Right ventricle myocardium superior (tissue), 1 donor: ENCODE measurements at regions not wholly inside any gene's neighbourhood (a gene's known extent, or its start where the extent isn't known, plus 50 kb on each side); places are given as distances from the start of the nearest gene placed in this dataset.
"Not testable (repeated sequence)": the region's sequence is repeated elsewhere in the genome, so short reads cannot be mapped to it uniquely, and the experiment has no call there.

ENCODE experiments used
- ATAC-seq: fragments of 200-7000 bp; cut with Tn5 transposase; one replicate; pipeline ENCODE4 v1.9.1; 2020; ENCODE audit warnings: mild to moderate bottlenecking; ENCODE audit not compliant: poor library complexity
- DNase-seq: peaks from one replicate; pipeline ENCODE4 v3.0.0-alpha.2; 2020
- intact Hi-C: fragments of 100-400 bp; cut with DNase I; formaldehyde crosslinking; loops from one replicate; pipeline ENCODE4 v1.11.2; 2022
- donor health status: DM: no; HTN: yes; CAD: no; lungs with severe emphysema.

- no peak for ATAC-seq
- no peak for DNase-seq
- intact Hi-C loops: loop anchor here (10.0 kb wide), 1 partner anchor 494 kb away; no protein-coding TSS in a partner anchor
Observed at GRCh38 chr9:95720496-95720895, 155.0 kb upstream of the ERCC6L2 start.

- intact Hi-C loops: no loop called here
- DNase-seq: no peak
- ATAC-seq: no peak
Observed at GRCh38 chr9:95719354-95719753, 156.1 kb upstream of the ERCC6L2 start.

- DNase-seq (no peak), ATAC-seq (no peak)
- intact Hi-C loops: no loop called here
Observed at GRCh38 chr9:95718263-95718662, 157.2 kb upstream of the ERCC6L2 start.

GRCh38 chr9:95715868-95716435 lies 159.5 kb upstream of the ERCC6L2 start:
- DNase-seq (no peak), ATAC-seq (no peak)
- intact Hi-C loops: no loop called here

GRCh38 chr9:95710446-95710845 lies 165.0 kb upstream of the ERCC6L2 start:
- intact Hi-C loops: no loop called here
- no peak for ATAC-seq
- DNase-seq: no peak

- intact Hi-C loops: no loop called here
- ATAC-seq (no peak), DNase-seq (no peak)
Observed at GRCh38 chr9:95696701-95697100, 178.8 kb upstream of the ERCC6L2 start.

- DNase-seq: no peak
- intact Hi-C loops: no loop called here
Observed at GRCh38 chr9:95691435-95691834, 174.7 kb upstream of the PTCH1 start.

GRCh38 chr9:95689669-95690068 lies 172.9 kb upstream of the PTCH1 start:
- intact Hi-C loops: no loop called here
- no peak for DNase-seq
- ATAC-seq: no peak

More at GRCh38 chr9:95691435-95691834, 174.7 kb upstream of the PTCH1 start:
- no peak for ATAC-seq

GRCh38 chr9:95684516-95684915 lies 167.7 kb upstream of the PTCH1 start:
- intact Hi-C loops: no loop called here
- no peak for ATAC-seq
- DNase-seq: no peak

GRCh38 chr9:95680306-95680705 lies 163.5 kb upstream of the PTCH1 start:
- intact Hi-C loops, DNase-seq, ATAC-seq: not testable (repeated sequence)

- DNase-seq (no peak), ATAC-seq (no peak)
- intact Hi-C loops: no loop called here
Observed at GRCh38 chr9:95679874-95680273, 163.1 kb upstream of the PTCH1 start.

- intact Hi-C loops: no loop called here
- ATAC-seq: no peak
- DNase-seq: no peak
Observed at GRCh38 chr9:95678759-95679158, 162.0 kb upstream of the PTCH1 start.

GRCh38 chr9:95670122-95670521 lies 153.4 kb upstream of the PTCH1 start:
- intact Hi-C loops: no loop called here
- DNase-seq: no peak
- ATAC-seq: no peak

GRCh38 chr9:95669253-95669652 lies 152.5 kb upstream of the PTCH1 start:
- DNase-seq (no peak), ATAC-seq (no peak)
- intact Hi-C loops: no loop called here

- ATAC-seq (no peak), DNase-seq (no peak)
- intact Hi-C loops: no loop called here
Observed at GRCh38 chr9:95667789-95668188, 151.0 kb upstream of the PTCH1 start.

- intact Hi-C loops: no loop called here
- DNase-seq (no peak), ATAC-seq (no peak)
Observed at GRCh38 chr9:95666785-95667155, 150.0 kb upstream of the PTCH1 start.

- ATAC-seq: no peak
- intact Hi-C loops: no loop called here
- DNase-seq: no peak
Observed at GRCh38 chr9:95666096-95666784, 149.5 kb upstream of the PTCH1 start.

- DNase-seq (no peak), ATAC-seq (no peak)
- intact Hi-C loops: no loop called here
Observed at GRCh38 chr9:95653246-95653645, 136.5 kb upstream of the PTCH1 start.

- intact Hi-C loops: no loop called here
- no peak for DNase-seq
- no peak for ATAC-seq
Observed at GRCh38 chr9:95650720-95651119, 133.9 kb upstream of the PTCH1 start.

GRCh38 chr9:95649801-95650213 lies 133.0 kb upstream of the PTCH1 start:
- intact Hi-C loops: no loop called here
- DNase-seq (no peak), ATAC-seq (no peak)

GRCh38 chr9:95648225-95648624 lies 131.5 kb upstream of the PTCH1 start:
- no peak for DNase-seq
- no peak for ATAC-seq
- intact Hi-C loops: no loop called here
